ENCODE measurements at regions not wholly inside any gene's neighbourhood (a gene's known extent, or its start where the extent isn't known, plus 50 kb on each side); places are given as distances from the start of the nearest gene placed in this dataset.
A peak's percentile ranks its signal among the peaks of the same experiment; 100 is the strongest.

DNA sequence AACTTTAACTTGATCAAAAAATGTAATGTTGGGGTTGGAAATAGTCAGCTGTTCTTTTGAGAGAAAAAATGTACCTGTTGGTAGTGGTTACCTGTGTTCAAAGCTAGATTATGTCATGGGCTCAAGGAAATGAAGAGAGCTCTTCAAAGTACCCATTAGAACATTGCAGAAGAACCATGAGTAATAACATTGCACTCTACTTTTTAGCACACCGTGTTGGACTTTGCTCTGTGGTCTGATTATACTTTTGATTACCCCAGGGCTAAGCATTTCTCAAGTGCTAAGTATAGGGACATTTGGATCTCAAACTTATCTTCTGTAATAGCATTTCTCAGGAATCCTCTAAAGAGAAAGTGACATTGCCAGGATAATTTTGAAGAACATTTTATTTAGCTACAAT, 1122.8 kb upstream of the CELF4 start:
- no peak overlapping the region for H3K4me3 ChIP-seq
- H3K27ac ChIP-seq, result no peak overlapping the region
- H3K4me1 ChIP-seq (ENCODE audit: low read depth), result peaks cover 5% of the 10 kb centered on the region
- no peak for DNase-seq (ENCODE audit: low read depth in 1 of 2, low spot score in 1 of 2)
- TF ChIP-seq CTCF (IDR thresholded peaks at IDR 0.05; ENCODE audit: low read depth, low read length), result no peak
- no peaks in the 10 kb centered on the region for H3K9me3 ChIP-seq (ENCODE audit: low read depth)
- no peaks in the 10 kb centered on the region for H3K36me3 ChIP-seq
- H3K27me3 ChIP-seq, result no peaks in the 10 kb centered on the region

GRCh38 chr18:38670486-38670885, 1104.9 kb upstream of the CELF4 start:
- Histone ChIP-seq H3K9me3 (ENCODE audit: low read depth) (no peaks in the 10 kb centered on the region), H3K4me1 (ENCODE audit: low read depth) (peaks cover 13% of the 10 kb centered on the region), H3K27ac (no peak overlapping the region), H3K27me3 (no peaks in the 10 kb centered on the region), H3K36me3 (no peaks in the 10 kb centered on the region), H3K4me3 (no peak overlapping the region)
- TF ChIP-seq CTCF (IDR thresholded peaks at IDR 0.05; ENCODE audit: low read depth, low read length), result no peak
- DNase-seq (ENCODE audit: low read depth in 1 of 2, low spot score in 1 of 2), result no peak

DNA sequence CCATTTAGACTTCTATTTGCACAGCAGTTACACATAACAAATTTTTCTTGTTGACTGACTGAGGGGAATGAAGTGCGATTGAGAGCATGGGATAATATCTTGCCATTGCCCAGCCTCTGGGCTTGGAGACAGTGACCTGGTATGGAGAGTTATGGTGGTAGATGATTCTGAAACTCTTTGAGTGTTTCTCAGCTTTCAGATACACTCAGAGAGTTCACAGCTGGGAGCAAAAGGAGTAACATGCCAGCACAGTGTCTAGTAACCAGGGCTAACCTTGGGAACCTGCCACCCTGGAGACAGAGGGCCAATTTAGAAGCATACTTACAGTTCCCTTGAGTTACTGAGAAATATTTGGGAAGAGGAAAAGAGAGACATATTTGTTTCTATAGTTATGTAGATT, 1099.3 kb upstream of the CELF4 start:
- no peak for DNase-seq (ENCODE audit: low read depth in 1 of 2, low spot score in 1 of 2)
- H3K9me3 ChIP-seq (ENCODE audit: low read depth), result no peaks in the 10 kb centered on the region
- TF ChIP-seq CTCF (IDR thresholded peaks at IDR 0.05; ENCODE audit: low read depth, low read length), result no peak

DNA sequence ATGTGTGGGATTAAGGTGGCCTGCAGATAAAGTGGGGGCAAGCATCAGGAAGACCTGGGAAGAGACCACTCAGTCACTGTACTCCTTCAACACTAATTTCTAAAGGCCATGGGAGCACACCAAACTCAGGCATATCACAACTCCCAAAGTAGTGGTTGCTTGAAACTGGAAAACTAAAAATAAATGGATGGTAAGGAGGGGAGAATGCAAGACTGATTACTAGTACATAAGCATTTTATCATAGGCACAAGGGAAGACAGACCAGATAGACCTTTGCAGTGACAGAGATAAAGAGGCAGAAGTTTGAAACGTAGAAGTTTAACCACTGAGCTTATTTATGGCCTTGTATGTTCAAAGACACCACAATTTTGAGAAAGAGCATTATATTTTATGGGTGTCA, 1098.1 kb upstream of the CELF4 start:
- DNase-seq (ENCODE audit: low read depth in 1 of 2, low spot score in 1 of 2), result no peak

More for the DNA sequence above, 1099.3 kb upstream of the CELF4 start:
- no peak overlapping the region for H3K4me3 ChIP-seq
- H3K27ac ChIP-seq, result no peak overlapping the region
- H3K36me3 ChIP-seq, result no peaks in the 10 kb centered on the region
- H3K27me3 ChIP-seq, result no peaks in the 10 kb centered on the region
- peaks cover 29% of the 10 kb centered on the region for H3K4me1 ChIP-seq (ENCODE audit: low read depth)

GRCh38 chr18:38663270-38663669, 1097.7 kb upstream of the CELF4 start:
- Histone ChIP-seq H3K36me3 (no peaks in the 10 kb centered on the region), H3K9me3 (ENCODE audit: low read depth) (no peaks in the 10 kb centered on the region), H3K4me1 (ENCODE audit: low read depth) (peaks cover 29% of the 10 kb centered on the region), H3K4me3 (no peak overlapping the region), H3K27ac (no peak overlapping the region), H3K27me3 (no peaks in the 10 kb centered on the region)
- no peak for DNase-seq (ENCODE audit: low read depth in 1 of 2, low spot score in 1 of 2)
- TF ChIP-seq CTCF (IDR thresholded peaks at IDR 0.05; ENCODE audit: low read depth, low read length), result no peak

More for the DNA sequence above, 1098.1 kb upstream of the CELF4 start:
- TF ChIP-seq CTCF (IDR thresholded peaks at IDR 0.05; ENCODE audit: low read depth, low read length), result no peak
- Histone ChIP-seq H3K4me3 (no peak overlapping the region), H3K9me3 (ENCODE audit: low read depth) (no peaks in the 10 kb centered on the region), H3K27me3 (no peaks in the 10 kb centered on the region), H3K36me3 (no peaks in the 10 kb centered on the region), H3K4me1 (ENCODE audit: low read depth) (peaks cover 29% of the 10 kb centered on the region), H3K27ac (no peak overlapping the region)

DNA sequence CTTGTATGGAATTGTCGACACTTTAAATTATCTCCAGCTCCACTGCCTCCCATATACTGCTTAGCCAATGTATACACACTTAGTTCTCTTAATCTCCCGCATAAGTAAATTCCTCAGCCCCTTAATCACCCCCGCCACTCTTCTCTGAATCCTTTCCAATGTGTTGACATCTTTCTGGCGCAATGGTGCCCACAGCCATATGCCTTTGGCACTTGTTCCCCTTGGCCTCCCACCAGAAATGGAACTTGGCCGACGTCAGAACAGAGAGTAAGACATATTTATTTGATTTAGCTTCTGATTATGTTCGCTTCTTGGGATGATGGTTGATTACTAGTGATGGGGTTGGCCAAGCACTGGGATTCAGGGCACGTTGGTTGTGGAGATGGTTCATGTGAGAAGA, 1089.3 kb upstream of the CELF4 start:
- H3K36me3 ChIP-seq, result no peaks in the 10 kb centered on the region
- no peaks in the 10 kb centered on the region for H3K4me1 ChIP-seq (ENCODE audit: low read depth)
- no peaks in the 10 kb centered on the region for H3K9me3 ChIP-seq (ENCODE audit: low read depth)
- peak in 1 of 2 donors; percentile 40 for DNase-seq (ENCODE audit: low read depth in 1 of 2, low spot score in 1 of 2)
- TF ChIP-seq CTCF (IDR thresholded peaks at IDR 0.05; ENCODE audit: low read depth, low read length), result no peak
- no peak overlapping the region for H3K27ac ChIP-seq
- H3K27me3 ChIP-seq, result no peaks in the 10 kb centered on the region
- no peak overlapping the region for H3K4me3 ChIP-seq

Measured in cardiac muscle cell (in vitro differentiated cells and primary cell).